GM12891 (cell line): ENCODE measurements at regions not wholly inside any gene's neighbourhood (a gene's known extent, or its start where the extent isn't known, plus 50 kb on each side); places are given as distances from the start of the nearest gene placed in this dataset.
"Not testable (repeated sequence)": the region's sequence is repeated elsewhere in the genome, so short reads cannot be mapped to it uniquely, and the experiment has no call there.

Experiments used
- DNase-seq: peaks from one replicate; pipeline ENCODE4 v3.0.0; 2011; ENCODE audit warnings: low spot score; ENCODE audit not compliant: insufficient read length
- FAIRE-seq: peaks from 2 replicates; lab custom pipeline; 2011; peaks lifted over from hg19 to GRCh38; lab: Jason Lieb, UNC

GRCh38 chr18:104264-104663, 54.1 kb upstream of the USP14 start:
- not testable (repeated sequence) for FAIRE-seq, DNase-seq

- DNase-seq, result not testable (repeated sequence)
- peak; percentile 66 for FAIRE-seq
Observed at GRCh38 chr18:105161-106053, 53.0 kb upstream of the USP14 start.

- not testable (repeated sequence) for DNase-seq, FAIRE-seq
Observed at GRCh38 chr18:106054-106851, 52.1 kb upstream of the USP14 start.

DNA sequence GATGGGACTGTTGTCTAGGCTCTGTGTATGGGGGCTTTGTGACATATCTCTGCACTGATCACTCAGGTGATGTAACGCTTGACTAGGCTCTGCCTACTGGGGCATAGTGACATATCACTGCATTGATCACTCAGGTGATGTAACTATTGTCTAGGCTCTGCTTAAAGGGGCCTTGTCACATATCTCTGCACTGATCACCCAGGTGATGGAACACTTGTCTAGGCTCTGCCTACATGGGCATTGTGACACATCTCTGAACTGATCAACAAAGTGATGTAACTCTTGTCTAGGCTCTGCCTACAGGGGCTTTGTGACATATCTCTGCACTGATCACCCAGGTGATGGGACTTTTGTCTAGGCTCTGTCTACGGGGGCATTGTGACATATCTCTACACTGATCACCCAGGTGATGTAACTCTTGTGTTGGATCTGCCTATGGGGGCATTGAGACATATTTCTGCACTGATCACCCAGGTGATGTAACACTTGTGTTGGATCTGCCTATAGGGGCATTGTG, 51.4 kb upstream of the USP14 start:
- not testable (repeated sequence) for FAIRE-seq, DNase-seq

GRCh38 chr18:107464-107863, 50.9 kb upstream of the USP14 start:
- DNase-seq, FAIRE-seq: not testable (repeated sequence)

DNA sequence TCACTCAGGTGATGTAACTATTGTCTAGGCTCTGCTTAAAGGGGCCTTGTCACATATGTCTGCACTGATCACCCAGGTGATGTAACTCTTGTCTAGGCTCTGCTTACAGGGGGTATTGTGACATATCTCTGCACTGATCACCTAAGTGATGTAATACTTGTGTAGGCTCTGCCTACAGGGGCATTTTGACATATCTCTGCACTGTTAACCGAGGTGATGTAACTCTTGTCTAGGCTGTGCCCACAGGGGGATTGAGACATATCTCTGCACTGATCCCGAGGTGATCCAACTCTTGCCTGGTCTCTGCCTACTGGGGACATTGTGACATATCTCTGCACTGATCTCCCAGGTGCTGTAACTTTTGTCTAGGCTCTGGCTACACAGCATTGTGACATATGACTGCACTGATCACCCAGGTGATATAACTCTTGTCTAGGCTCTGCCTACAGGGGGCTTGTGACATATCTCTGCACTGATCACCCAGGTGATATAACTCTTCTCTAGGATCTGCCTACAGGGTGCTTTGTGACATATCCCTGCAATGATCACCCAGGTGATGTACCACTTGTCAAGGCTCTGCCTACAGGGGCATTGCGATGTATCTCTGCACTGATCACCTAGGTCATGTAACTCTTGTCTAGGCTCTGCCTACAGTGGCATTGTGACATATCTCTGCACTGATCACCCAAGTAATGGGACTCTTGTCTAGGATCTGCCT, 50.3 kb upstream of the USP14 start:
- not testable (repeated sequence) for FAIRE-seq, DNase-seq
